ENCODE measurements at regions not wholly inside any gene's neighbourhood (a gene's known extent, or its start where the extent isn't known, plus 50 kb on each side); places are given as distances from the start of the nearest gene placed in this dataset.

GRCh38 chr2:145060876-145061275 lies 541.0 kb upstream of the ZEB2 start (continued):
- TF ChIP-seq ZFX (IDR thresholded peaks at IDR 0.05), result no peak

DNA sequence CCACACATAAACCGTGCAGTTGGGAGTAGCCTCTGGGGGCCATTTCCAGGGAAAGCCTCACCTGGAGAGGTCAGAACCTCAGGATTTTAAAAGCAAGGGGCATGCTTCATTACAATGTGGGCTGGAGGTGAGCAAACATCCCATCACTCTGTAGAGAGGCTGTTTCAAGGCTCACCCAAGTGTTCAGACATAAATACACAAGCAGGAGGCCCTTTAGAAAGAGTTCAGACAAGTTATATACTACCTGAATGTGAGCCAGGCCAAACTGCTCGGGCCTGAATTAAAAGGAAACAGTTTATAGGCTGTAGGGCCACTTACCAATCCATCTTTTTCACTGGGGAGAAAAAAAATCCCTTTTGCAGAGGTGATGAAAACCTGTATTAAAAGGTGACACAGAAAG lies 540.0 kb upstream of the ZEB2 start:
- H3K36me3 ChIP-seq (ENCODE audit: control insufficient read depth in 1 of 2, insufficient read depth in 2 of 2, low read length in 2 of 2), result no peaks in the 10 kb centered on the region
- H3K9me3 ChIP-seq (ENCODE audit: control insufficient read depth in 1 of 2, insufficient read depth in 1 of 2, low read depth in 1 of 2, low read length in 2 of 2), result no peaks in the 10 kb centered on the region
- ChIA-PET CTCF (no interaction called here), POLR2A (no interaction called here), RAD21 (ENCODE audit: low non-redundant PET in 1 of 2, low total read pairs in 2 of 2, uncharacterized antibody in 2 of 2, unreplicated experiment in 2 of 2) (no interaction called here)
- DNase-seq (ENCODE audit: low read depth, low spot score) (no peak), ATAC-seq (no peak)
- H3K9me2 ChIP-seq (ENCODE audit: insufficient read depth), result no peaks in the 10 kb centered on the region; the same call in 1 of the 2 replicates
- no peaks in the 10 kb centered on the region for H4K20me1 ChIP-seq (ENCODE audit: insufficient read depth)
- H3K27ac ChIP-seq (ENCODE audit: low read depth, low read length), result no peak overlapping the region
- H3K4me3 ChIP-seq (replicated peaks in 1 of 2; ENCODE audit: low read depth in 1 of 2, low read length in 2 of 2), result no peak overlapping the region
- no peaks in the 10 kb centered on the region for H3K27me3 ChIP-seq (ENCODE audit: insufficient read depth, low read length)
- no TSS peak for BruUV-seq (replicated peaks)
- no peak overlapping the region for H2AFZ ChIP-seq (ENCODE audit: low read depth, low read length, poor library complexity, severe bottlenecking)
- no peak for TF ChIP-seq REST (IDR thresholded peaks at IDR 0.05; ENCODE audit: low read depth)
- TF ChIP-seq TCF7L2 (IDR thresholded peaks at IDR 0.05; ENCODE audit: borderline replicate concordance, extremely low read depth, insufficient read depth, insufficient read length), result no peak
- no peak for TF ChIP-seq SIN3A (IDR thresholded peaks at IDR 0.05; ENCODE audit: low read depth)
- TF ChIP-seq EZH2phosphoT487 (IDR thresholded peaks at IDR 0.05; ENCODE audit: borderline replicate concordance), result no peak
- no peak for TF ChIP-seq FOSL1 (IDR thresholded peaks at IDR 0.05; ENCODE audit: low read depth)
- TF ChIP-seq, protein P1, sequence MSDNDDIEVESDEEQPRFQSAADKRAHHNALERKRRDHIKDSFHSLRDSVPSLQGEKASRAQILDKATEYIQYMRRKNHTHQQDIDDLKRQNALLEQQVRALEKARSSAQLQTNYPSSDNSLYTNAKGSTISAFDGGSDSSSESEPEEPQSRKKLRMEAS (IDR thresholded peaks at IDR 0.05), result no peak
- no peak for TF ChIP-seq POLR2A (IDR thresholded peaks at IDR 0.05; ENCODE audit: borderline replicate concordance, extremely low read depth, insufficient read depth, insufficient read length)
- TF ChIP-seq EGR1 (IDR thresholded peaks at IDR 0.05; ENCODE audit: low read depth), result no peak
- TF ChIP-seq SP1 (IDR thresholded peaks at IDR 0.05; ENCODE audit: low read depth), result no peak
- TF ChIP-seq, protein P2, sequence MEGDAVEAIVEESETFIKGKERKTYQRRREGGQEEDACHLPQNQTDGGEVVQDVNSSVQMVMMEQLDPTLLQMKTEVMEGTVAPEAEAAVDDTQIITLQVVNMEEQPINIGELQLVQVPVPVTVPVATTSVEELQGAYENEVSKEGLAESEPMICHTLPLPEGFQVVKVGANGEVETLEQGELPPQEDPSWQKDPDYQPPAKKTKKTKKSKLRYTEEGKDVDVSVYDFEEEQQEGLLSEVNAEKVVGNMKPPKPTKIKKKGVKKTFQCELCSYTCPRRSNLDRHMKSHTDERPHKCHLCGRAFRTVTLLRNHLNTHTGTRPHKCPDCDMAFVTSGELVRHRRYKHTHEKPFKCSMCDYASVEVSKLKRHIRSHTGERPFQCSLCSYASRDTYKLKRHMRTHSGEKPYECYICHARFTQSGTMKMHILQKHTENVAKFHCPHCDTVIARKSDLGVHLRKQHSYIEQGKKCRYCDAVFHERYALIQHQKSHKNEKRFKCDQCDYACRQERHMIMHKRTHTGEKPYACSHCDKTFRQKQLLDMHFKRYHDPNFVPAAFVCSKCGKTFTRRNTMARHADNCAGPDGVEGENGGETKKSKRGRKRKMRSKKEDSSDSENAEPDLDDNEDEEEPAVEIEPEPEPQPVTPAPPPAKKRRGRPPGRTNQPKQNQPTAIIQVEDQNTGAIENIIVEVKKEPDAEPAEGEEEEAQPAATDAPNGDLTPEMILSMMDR (IDR thresholded peaks at IDR 0.05 in 2 of 3, conservative IDR thresholded peaks at IDR 0.05 in 1 of 3; ENCODE audit: borderline replicate concordance in 1 of 3, insufficient read depth in 1 of 3, low read depth in 2 of 3, low read length in 2 of 3), result no peak
- TF ChIP-seq CEBPB (IDR thresholded peaks at IDR 0.05; ENCODE audit: low read depth), result no peak
- no peak for TF ChIP-seq ATF3 (IDR thresholded peaks at IDR 0.05)
- no peak for TF ChIP-seq YY1 (IDR thresholded peaks at IDR 0.05; ENCODE audit: extremely low read depth, insufficient replicate concordance, low read depth, low read length)
- H3K4me2 ChIP-seq (ENCODE audit: low read length), result no peak overlapping the region
- no peak overlapping the region for H3K9ac ChIP-seq (ENCODE audit: low read length)
- H3K4me1 ChIP-seq (ENCODE audit: control insufficient read depth in 1 of 2, insufficient read depth in 2 of 2, low read length in 2 of 2), result no peaks in the 10 kb centered on the region
- intact Hi-C loops (cut with micrococcal nuclease), result no loop called here
- H3K79me2 ChIP-seq (ENCODE audit: insufficient read depth, low read length), result no peaks in the 10 kb centered on the region
